GM18507 (cell line): ENCODE measurements at regions not wholly inside any gene's neighbourhood (a gene's known extent, or its start where the extent isn't known, plus 50 kb on each side); places are given as distances from the start of the nearest gene placed in this dataset.
"Not testable (repeated sequence)": the region's sequence is repeated elsewhere in the genome, so short reads cannot be mapped to it uniquely, and the experiment has no call there.

Experiments
- DNase-seq: peaks from one replicate; pipeline ENCODE4 v3.0.0; 2011; ENCODE audit warnings: low read depth; ENCODE audit not compliant: insufficient read length; ENCODE audit errors: extremely low spot score
- FAIRE-seq: peaks from 2 replicates; lab custom pipeline; 2011; peaks lifted over from hg19 to GRCh38; lab: Jason Lieb, UNC

DNA sequence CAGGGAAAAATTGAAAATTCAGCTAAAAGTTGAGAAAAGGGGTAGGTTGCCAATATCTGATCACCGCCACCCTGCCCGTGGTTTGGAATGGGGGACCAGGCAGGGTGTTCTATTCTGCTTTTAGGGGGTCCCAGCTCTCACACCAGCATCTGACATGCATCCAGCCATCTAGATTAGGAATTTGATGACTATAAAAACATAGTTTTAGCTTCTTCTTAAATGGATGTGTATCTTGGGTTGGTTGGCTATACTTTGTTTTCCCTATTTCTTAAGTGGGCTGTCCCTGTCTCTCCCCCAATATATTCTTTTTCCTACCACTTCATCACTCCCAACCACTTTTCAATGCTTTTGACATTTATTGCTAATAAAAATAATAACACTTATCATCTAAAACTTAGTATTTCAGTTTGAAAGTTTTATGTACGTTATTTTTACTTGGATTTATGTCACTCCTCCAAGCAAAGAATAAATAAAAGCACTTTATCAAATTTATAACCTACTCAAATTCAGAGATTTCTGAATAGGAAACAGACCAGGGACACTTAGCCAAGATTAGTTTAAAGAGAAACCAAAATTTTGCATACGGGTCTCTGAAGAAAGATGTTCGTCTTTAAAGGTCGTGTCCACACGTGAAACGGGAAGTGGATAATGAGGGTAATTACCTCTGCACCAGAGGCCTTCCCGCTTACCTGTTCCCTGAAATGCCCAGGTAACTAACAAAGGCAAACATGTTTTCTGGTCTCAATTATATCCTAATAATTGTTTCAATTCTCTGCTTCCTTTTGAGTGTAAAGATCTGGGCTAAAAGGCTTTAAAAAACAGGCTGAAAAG lies 233.2 kb upstream of the AUTS2 start:
- FAIRE-seq: no peak
- DNase-seq: no peak

DNA sequence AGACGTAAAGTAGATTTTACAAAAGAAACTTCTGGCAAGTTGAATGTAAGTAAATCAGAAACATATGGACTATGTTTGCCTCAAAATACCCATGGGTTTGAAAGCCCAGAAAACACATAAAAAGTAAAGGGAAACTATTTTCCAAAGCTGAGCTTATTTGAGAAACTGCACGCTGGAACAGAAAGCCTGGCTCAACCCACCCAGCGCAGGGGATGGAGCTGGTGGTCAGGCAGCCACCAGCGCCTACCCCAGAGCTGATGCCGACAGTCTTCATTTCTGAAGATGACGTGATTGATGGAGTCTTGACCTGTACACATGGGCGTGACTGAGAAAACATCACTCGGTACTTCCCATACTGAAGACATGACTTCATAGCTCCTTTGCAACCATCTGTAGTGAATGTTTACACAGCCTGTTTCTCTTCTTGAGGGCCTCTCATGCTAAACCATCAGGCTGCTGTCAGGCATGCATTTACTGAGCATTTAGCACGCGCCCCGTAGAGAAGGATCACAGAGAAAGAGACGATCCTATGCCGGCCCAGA lies 232.6 kb upstream of the AUTS2 start:
- no peak for FAIRE-seq
- DNase-seq: no peak

DNA sequence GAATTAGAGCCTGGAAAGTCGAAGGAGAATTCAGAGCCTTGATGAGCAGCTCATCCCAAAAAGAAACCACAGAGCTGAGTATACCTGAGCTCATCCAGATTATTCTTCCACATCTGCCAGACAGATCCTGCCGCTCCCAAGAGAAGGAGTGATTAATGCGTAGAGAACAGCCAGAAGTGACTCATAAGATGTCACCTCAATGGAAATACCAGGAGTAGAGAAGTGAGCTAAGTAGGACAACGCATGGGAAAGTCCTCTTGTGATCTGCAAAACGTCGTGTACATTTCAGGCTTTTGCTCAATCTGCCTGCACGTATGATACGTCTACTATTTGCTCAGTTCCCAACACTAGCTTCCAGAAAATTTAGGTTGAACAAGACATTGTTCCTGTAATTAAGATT lies 230.5 kb upstream of the AUTS2 start:
- DNase-seq: no peak
- FAIRE-seq: no peak

DNA sequence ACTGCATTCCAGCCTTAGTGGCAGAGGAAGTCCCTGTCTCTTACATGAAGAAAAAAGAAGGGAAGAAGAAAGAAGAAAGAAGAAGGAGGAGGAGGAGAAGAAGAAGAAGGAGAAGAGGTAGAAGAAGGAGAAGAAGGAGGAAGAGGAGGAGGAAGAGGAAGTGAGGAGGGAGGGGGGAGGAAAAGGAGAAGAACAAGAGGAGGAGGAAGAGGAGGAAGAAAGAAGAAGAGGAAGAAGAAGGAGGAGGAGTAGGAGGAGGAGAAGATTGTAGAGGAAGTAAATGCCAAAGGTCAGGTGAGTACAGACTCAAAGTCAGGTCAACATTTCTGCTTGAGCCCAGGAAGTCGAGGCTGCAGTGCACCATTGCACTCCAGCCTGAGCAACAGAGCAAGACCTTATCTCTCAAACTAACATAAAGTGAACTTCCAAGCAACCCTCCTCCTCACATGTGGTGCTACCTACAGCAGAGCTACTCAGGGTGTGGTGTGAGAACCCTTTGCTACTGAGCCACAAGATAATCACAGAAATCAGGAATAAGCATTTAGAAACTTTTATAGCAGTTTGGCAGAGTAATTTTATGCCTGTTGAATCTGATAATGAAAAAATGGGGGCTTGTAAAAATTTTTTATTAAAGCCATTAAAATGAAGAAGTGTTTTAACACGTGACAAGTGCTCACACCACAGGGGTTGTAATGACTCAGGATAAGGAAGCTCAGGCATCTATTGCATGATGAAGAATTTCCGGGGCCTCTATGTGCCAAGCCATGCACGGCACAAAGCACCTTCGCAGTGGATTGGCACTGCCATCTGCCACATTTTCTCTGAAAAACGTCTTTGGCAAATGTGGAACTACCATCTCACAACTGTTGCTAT lies 224.9 kb upstream of the AUTS2 start:
- FAIRE-seq (no peak), DNase-seq (no peak)

DNA sequence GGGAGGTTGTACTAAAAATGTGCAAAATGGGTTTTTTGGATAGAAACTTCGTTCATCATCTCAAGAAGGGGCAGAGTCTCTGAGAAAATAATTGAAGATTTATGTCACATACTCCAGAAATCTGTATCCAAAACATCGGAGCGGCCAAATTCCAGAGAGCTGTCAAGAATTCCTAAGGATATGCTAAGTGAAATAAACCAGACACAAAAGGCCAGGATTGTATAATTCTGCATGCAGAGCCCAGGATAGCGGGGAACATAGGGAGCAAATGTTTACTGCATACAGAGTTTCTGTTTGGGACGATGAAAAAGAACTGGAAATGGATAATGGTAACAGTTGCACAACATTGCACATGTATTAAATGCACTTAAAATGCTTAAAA lies 224.2 kb upstream of the AUTS2 start:
- no peak for FAIRE-seq
- no peak for DNase-seq

DNA sequence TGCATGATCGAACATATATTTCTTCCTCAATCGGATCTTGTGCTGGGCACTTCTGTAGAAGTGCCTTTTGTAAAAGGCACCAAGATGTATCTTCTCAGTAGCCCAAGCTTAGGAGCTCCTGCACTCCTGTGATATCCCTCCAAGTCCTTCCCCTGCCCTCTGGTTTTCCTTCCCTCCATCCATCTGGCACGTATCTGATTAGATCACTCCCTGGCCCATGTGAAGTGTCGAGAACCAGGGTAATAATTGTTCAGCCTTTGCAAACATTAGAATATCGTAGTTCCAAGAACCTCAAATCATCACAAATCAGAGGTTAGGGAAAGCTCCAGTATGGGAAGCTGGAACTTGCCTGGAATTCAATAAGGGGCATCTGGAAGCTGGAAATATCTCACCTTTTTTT lies 221.1 kb upstream of the AUTS2 start:
- FAIRE-seq (no peak), DNase-seq (no peak)

DNA sequence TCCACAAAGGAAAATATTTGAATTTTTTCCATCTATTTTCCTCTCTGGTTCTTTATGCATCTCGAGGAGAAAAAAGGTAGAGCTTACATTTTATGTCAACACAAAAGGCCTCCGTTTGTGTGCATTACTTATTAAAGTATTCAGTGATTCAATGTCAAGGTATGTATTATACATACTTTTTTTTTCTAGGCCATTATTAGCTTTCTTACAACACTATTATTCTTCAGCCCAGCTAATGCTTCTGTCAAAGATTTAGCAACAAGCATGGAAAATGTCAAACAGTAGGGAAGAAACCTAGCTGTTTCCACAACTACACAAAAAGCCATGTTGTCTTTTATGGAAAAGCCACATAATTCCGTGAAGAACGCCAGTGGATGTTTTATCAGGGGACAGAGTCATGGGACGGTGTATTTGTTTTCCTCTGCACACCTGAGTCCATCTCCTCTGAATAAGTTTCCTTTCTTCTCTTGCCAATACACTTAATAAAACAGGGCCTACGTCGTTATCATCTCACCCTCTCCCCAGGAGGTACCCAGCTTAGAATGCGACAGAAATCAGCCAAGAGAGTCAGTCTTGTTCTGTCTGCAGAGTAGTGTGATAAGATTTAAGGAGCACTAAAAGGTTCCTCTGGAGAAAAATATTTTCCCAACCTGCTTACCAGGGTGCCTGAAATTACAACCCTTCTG lies 209.7 kb upstream of the AUTS2 start:
- DNase-seq (no peak), FAIRE-seq (no peak)

DNA sequence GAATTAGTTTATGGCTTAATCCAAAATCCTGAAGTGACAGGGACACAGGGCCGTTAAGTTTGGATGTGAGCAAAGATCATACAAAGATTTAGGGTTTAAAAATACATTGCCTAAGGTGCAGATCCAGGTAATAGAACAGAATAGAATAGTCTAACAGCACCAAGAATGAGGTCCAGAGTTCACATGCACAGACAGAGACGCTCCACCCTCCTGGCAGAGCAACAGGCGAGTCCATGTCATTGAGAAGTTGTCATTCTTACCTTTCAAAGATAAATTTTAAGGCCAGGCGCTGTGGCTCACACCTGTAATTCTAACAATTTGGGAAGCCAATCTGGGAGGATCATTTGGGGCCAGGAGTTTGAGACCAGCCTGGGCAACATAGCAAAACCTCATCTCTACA lies 209.1 kb upstream of the AUTS2 start:
- FAIRE-seq: no peak
- no peak for DNase-seq

DNA sequence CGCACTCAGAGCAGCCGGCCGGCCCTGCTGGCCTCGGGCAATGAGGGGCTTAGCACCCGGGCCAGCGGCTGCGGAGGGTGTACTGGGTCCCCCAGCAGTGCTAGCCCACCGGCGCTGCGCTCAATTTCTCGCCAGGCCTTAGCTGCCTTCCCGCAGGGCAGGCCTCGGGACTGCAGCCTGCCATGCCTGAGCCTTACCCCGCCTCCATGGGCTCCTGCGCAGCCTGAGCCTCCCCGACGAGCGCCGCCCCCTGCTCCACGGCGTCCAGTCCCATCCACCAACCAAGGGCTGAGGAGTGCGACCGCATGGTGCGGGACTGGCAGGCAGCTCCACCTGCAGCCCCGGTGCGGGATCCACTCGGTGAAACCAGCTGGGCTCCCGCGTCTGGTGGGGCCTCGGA lies 204.4 kb upstream of the AUTS2 start:
- not testable (repeated sequence) for DNase-seq, FAIRE-seq

DNA sequence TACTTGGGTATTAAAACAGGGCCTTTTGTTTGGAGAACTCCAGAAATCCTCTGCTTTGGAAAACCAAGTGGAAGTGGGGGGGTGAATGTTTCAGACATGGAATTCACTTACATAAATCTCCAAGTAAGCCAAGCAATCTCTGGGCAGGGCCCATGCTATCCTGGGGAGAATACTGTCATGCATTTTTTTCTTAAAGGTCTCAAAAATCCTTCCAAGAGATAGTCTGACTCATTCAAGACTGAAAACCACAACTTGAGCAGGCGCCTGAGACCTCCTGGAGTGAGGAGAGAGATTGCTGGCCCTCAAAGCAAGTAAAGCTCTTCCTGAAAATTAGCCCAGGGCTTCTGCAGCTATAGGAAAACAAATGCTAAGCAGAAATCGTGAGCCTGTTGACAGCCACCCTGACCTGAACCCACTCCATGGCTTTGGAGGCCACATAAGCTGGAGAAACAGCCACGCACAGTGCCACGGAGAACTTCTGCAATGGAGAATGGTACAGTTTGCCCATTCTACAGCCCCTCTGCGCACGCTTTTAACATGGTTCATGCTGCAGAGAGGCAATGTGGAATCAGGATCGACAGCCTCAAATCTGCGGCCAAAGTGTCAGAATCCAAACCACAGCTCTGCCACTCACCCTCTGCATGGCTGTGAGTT lies 203.1 kb upstream of the AUTS2 start:
- DNase-seq (no peak), FAIRE-seq (no peak)

DNA sequence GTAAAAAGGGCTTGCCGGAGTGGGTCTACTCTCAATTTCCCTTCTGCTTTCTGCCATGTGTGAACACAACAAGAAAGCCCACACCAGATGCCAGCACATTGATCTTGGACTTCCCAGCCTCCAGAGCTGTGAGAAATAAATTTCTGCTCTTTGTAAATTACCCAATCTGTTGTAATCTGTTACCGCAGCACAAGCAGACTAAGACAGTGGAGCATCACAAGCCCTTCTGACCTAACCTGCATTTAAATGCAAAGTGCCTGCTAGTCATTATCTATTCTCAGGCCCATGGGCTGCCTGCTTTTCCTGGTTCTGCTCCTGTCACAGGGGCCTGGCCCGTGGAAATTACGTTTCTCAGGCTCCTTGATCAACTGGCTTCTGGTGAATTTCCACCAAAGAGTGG lies 199.3 kb upstream of the AUTS2 start:
- no peak for DNase-seq
- FAIRE-seq: no peak

DNA sequence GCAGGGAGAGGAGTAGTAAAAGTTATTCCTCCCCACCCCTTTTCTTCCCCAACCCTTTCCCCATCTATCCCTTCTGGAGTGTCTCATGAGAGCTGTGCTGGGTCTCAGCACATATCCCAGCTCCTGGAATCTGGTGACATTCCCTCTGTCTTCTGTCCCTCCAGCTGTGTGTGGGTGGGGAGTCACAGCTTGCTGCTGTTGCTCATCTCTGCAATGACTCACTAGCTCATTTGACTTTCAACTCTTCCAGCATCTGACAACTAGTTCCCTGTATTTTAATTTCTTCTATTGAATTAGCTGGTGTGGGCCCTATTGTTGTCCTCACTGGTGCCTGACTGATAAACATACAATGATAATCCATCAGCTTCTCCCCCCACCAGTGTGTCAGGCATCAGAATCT lies 198.9 kb upstream of the AUTS2 start:
- no peak for FAIRE-seq
- DNase-seq: no peak

DNA sequence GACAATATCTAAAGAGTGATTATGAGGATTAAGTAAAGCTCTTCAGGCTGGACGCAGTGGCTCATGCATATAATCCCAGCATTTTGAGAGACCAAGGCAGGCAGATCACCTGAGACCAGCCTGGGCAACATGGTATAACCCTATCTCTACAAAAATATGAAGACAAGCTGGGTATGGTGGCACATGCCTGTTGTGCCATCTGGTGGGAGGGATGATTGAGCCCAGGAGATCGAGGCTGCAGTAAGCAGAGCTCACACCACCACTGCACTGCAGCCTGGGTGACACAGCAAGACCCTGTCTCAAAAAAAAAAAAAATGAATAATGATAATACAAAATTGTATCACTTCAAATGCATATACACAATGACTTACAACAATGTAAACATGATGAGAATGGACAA lies 195.6 kb upstream of the AUTS2 start:
- no peak for FAIRE-seq
- DNase-seq: no peak

DNA sequence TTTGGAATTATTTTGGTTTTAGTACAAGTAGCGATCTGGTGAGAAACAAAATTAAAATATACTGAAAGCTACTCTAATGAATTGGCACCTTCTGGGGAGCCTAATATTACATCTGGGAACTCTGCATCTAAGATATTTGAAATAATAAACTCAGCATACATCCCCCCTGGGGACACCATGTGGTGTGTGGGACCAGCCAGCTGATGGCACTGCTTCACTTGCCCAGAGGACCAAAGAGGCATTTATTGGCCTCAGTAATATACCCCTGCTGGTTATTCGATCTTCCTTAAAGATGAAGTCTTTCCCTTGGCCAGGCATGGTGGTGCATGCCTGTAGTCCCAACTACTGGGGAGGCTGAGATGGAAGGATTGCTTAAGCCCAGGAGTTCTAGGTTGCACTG lies 195.1 kb upstream of the AUTS2 start:
- FAIRE-seq (no peak), DNase-seq (no peak)

DNA sequence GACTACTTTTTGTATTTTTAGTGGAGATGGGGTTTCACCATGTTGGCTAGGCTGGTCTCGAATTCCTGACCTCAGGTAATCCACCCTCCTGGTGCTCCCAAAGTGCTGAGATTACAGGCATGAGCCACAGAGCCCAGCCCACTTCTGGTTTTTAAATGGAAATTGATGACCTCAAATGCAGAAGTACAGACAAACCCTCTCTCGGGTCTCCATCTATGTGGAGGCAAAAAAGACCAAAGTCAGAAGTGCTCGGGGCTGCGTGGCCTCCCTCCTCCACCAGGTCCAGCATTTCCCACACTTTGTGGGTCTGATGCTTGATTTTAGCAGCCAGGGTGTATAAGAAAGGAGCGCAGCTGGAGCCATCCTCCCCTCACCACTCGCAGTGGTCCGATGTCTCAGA lies 187.3 kb upstream of the AUTS2 start:
- no peak for DNase-seq
- FAIRE-seq: no peak

DNA sequence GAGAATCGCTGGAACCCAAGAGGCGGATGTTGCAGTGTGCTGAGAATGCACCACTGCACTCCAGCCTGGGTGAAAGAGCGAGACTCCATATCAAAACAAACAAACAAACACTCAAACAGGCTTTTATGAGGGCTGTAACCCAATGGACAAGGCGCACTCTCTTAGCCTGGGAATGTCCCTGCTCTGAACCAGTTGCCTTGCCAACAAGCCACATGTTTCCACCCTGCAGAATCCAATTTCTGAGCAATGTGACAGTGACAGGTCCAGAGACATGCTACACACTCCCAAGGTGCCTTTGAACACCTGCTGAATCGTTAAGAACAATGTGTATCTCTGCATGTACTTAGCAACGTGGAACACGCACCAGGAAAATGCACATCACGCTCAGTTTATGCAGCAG lies 186.8 kb upstream of the AUTS2 start:
- FAIRE-seq (no peak), DNase-seq (no peak)

DNA sequence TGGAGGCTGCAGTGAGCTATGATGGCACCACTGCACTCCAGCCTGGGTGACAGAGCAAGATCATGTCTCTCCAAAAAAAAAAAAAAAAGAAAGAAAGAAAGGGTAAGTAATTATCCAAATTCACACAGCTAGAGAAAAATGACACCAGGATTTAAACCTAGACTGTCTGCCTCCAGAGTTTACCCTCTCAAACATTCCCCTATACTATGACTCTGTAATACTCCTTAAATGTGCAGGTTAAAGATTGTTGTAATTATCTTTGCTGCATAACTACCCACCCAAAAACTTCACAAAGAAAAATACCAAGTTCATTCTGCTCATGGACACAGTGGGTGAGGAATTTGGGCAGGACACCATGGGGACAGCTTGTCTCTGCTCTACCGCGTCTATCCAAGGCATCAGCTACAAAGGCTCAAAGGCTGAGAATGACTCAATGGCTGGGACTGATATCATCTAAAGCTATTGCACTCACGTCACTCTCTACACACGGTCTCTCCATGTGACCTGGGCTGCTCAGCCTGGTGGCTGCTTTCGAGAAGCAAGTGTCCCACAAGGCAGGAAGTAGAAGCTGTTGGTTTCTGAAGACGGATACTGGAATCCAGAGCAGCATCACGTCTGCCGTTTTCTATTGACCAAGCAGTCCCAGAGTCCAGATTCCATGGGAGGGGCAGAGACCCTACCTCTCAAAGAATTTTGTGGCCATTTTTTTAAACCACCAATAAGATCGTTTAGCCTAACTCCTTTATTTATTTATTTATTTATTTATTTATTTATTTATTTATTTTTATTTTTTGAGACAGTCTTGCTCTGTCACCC lies 185.7 kb upstream of the AUTS2 start:
- FAIRE-seq (no peak), DNase-seq (no peak)

DNA sequence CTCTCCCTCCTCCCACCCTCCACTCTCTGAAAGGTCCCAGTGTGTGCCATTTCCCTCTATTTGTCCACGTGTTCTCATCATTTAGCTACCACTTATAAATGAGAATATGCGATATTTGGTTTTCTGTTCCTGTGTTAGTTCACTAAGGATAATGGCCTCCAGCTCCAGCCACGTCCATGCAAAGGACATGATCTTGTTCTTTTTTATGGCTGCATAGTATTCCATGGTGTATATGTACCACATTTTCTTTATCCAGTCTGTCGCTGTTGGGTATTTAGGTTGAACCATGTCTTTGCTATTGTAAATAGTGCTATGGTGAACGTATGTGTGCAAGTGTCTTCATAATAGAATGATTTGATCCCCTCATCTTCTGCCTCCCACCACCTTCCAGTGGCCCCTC lies 183.7 kb upstream of the AUTS2 start:
- DNase-seq (no peak), FAIRE-seq (no peak)
